GM21447 (cell line): ENCODE measurements at regions not wholly inside any gene's neighbourhood (a gene's known extent, or its start where the extent isn't known, plus 50 kb on each side); places are given as distances from the start of the nearest gene placed in this dataset.

ENCODE experiments used
- ATAC-seq: cut with Tn5 transposase; IDR thresholded peaks from one replicate; pipeline ENCODE4 v1.9.1; 2021; ENCODE audit not compliant: unreplicated experiment

- no peak for ATAC-seq
Measured at GRCh38 chr5:79871364-79872120, 119.5 kb downstream of the MTX3 start.

GRCh38 chr5:79868163-79868670 is 122.8 kb downstream of the MTX3 start:
- ATAC-seq: no peak

- ATAC-seq: no peak
Measured at GRCh38 chr5:79865579-79865978, 125.5 kb downstream of the MTX3 start.

GRCh38 chr5:79864364-79864763 is 126.7 kb downstream of the MTX3 start:
- ATAC-seq: no peak

- ATAC-seq: no peak
Measured at GRCh38 chr5:79859588-79859987, 131.5 kb downstream of the MTX3 start.

- ATAC-seq: no peak
Measured at GRCh38 chr5:79858410-79858723, 132.7 kb downstream of the MTX3 start.

- ATAC-seq: no peak
Measured at GRCh38 chr5:79857714-79858409, 133.2 kb downstream of the MTX3 start.

GRCh38 chr5:79856456-79857055 is 134.5 kb downstream of the MTX3 start:
- ATAC-seq: no peak

- ATAC-seq: no peak
Measured at GRCh38 chr5:79853676-79854418, 137.2 kb downstream of the MTX3 start.

GRCh38 chr5:79853028-79853427 is 138.0 kb downstream of the MTX3 start:
- no peak for ATAC-seq

GRCh38 chr5:79851391-79851863 is 139.6 kb downstream of the MTX3 start:
- no peak for ATAC-seq

GRCh38 chr5:79850941-79851340 is 140.1 kb downstream of the MTX3 start:
- no peak for ATAC-seq

- ATAC-seq: no peak
Measured at GRCh38 chr5:79850316-79850822, 140.7 kb downstream of the MTX3 start.

GRCh38 chr5:79849486-79850315 is 141.4 kb downstream of the MTX3 start:
- ATAC-seq: no peak
